Astrocyte (in vitro differentiated cells and primary cell): ENCODE measurements at regions not wholly inside any gene's neighbourhood (a gene's known extent, or its start where the extent isn't known, plus 50 kb on each side); places are given as distances from the start of the nearest gene placed in this dataset.

Experiments used
- CTCF ChIP-seq: IDR thresholded peaks from 2 replicates; pipeline ENCODE4 v1.5.1; 2011; ENCODE audit warnings: low read depth, mild to moderate bottlenecking, inconsistent platforms, low read length, moderate library complexity; ENCODE audit not compliant: insufficient read depth
- EZH2 ChIP-seq: IDR thresholded peaks from 2 replicates; pipeline ENCODE4 v1.6.1; 2012; ENCODE audit warnings: mild to moderate bottlenecking, low read length, inconsistent platforms; ENCODE audit not compliant: insufficient read depth

GRCh38 chr6:91383207-91383606 is 796.3 kb upstream of the MAP3K7 start:
- TF ChIP-seq CTCF, result no peak
- no peak for TF ChIP-seq EZH2
